Fibroblast of villous mesenchyme (primary cell): ENCODE measurements at regions not wholly inside any gene's neighbourhood (a gene's known extent, or its start where the extent isn't known, plus 50 kb on each side); places are given as distances from the start of the nearest gene placed in this dataset.

Source experiments
- DNase-seq: peaks from one replicate; pipeline ENCODE4 v3.0.0-alpha.2; 2010; ENCODE audit warnings: low read depth
- H3K4me3 ChIP-seq: 2 replicates; pipeline ENCODE4 v1.5.1; 2011; ENCODE audit warnings: low read depth, mild to moderate bottlenecking, low read length
- CTCF ChIP-seq: IDR thresholded peaks from 2 replicates; pipeline ENCODE4 v1.5.1; 2012; ENCODE audit warnings: low read depth, mild to moderate bottlenecking, low read length; ENCODE audit not compliant: insufficient read depth

GRCh38 chr7:117972606-117973005 is 99.4 kb upstream of the CTTNBP2 start:
- no peak for DNase-seq
- TF ChIP-seq CTCF = no peak
- H3K4me3 ChIP-seq = no peak overlapping the region

- H3K4me3 ChIP-seq = no peak overlapping the region
- no peak for DNase-seq
- TF ChIP-seq CTCF = no peak
Measured at GRCh38 chr7:117973975-117974374, 100.7 kb upstream of the CTTNBP2 start.

- no peak for DNase-seq
- no peak for TF ChIP-seq CTCF
- H3K4me3 ChIP-seq = no peak overlapping the region
Measured at GRCh38 chr7:117974891-117975290, 101.7 kb upstream of the CTTNBP2 start.

- TF ChIP-seq CTCF = no peak
- DNase-seq = no peak
Measured at GRCh38 chr7:117975476-117975875, 102.2 kb upstream of the CTTNBP2 start.

GRCh38 chr7:117979954-117980497 is 106.8 kb upstream of the CTTNBP2 start:
- TF ChIP-seq CTCF = no peak
- H3K4me3 ChIP-seq = no peak overlapping the region
- no peak for DNase-seq

More at GRCh38 chr7:117975476-117975875, 102.2 kb upstream of the CTTNBP2 start:
- H3K4me3 ChIP-seq = no peak overlapping the region

- H3K4me3 ChIP-seq = no peak overlapping the region
- DNase-seq = peak; percentile 71
- no peak for TF ChIP-seq CTCF
Measured at GRCh38 chr7:117982071-117983055, 109.1 kb upstream of the CTTNBP2 start.
